Tibial nerve (tissue), 4 donors: ENCODE measurements at regions not wholly inside any gene's neighbourhood (a gene's known extent, or its start where the extent isn't known, plus 50 kb on each side); places are given as distances from the start of the nearest gene placed in this dataset.

Source experiments
- DNase-seq, 2 donors: peaks; one replicate each; pipeline ENCODE4 v3.0.0-alpha.2; 2019; ENCODE audit warnings: low spot score in 2 of 2
- H3K27ac ChIP-seq, 4 donors: fragments of 200-600 bp; sonication (generic) in 3 of 4; one replicate each; pipeline ENCODE4 v1.5.1; 2017 to 2019; ENCODE audit warnings: mild to moderate bottlenecking in 1 of 4
- H3K27me3 ChIP-seq, 2 donors: fragments of 200-600 bp; sonication (generic) in 1 of 2; one replicate each; pipeline versions ENCODE4 v1.5.1 to v1.6.0; 2017 to 2019
- H3K36me3 ChIP-seq, 3 donors: fragments of 200-600 bp; sonication (generic); one replicate each; pipeline ENCODE4 v1.5.1; 2018 to 2019
- H3K4me1 ChIP-seq, 4 donors: fragments of 200-600 bp; sonication (generic) in 3 of 4; one replicate each; pipeline ENCODE4 v1.5.1; 2017 to 2019
- H3K4me3 ChIP-seq, 4 donors: fragments of 200-600 bp; sonication (generic) in 3 of 4; one replicate each; pipeline ENCODE4 v1.5.1; 2017 to 2019; ENCODE audit warnings: mild to moderate bottlenecking in 1 of 4, moderate library complexity in 1 of 4
- H3K9me3 ChIP-seq, 4 donors: fragments of 200-600 bp; sonication (generic) in 3 of 4; one replicate each; pipeline ENCODE4 v1.5.1; 2017 to 2019
- CTCF ChIP-seq, 5 experiments: fragments of 200-600 bp in 3 of 5; fragments of 450-650 bp in 2 of 5; sonication (generic) in 3 of 5; IDR thresholded peaks; one replicate each; pipeline ENCODE4 v1.5.1; 2016 to 2019; ENCODE audit warnings: antibody characterized with exemption in 5 of 5, mild to moderate bottlenecking in 3 of 5, moderate library complexity in 2 of 5
- EP300 ChIP-seq, 2 donors: sonication (generic); formaldehyde crosslinking; IDR thresholded peaks; one replicate each; pipeline ENCODE4 v1.6.1; 2017; ENCODE audit warnings: antibody characterized with exemption in 2 of 2, mild to moderate bottlenecking in 1 of 2
- POLR2A ChIP-seq, 2 donors: fragments of 450-650 bp; IDR thresholded peaks; one replicate each; pipeline ENCODE4 v1.6.1; 2017; ENCODE audit warnings: antibody characterized with exemption in 2 of 2, mild to moderate bottlenecking in 2 of 2, moderate library complexity in 2 of 2
- WGBS, 2 donors: methylation state at CpG; one replicate each; pipeline ENCODE4 v1.1.5; 2018; 5-methylcytosine and 5-hydroxymethylcytosine counted together

GRCh38 chr4:178598672-178599071, 1156.4 kb upstream of the AGA start:
- Histone ChIP-seq H3K9me3 (peaks cover 0 to 7% (median 2%) of the 10 kb centered on the region in 4 donors), H3K27me3 (no peaks in the 10 kb centered on the region), H3K4me1 (no peaks in the 10 kb centered on the region), H3K4me3 (no peak overlapping the region), H3K36me3 (no peaks in the 10 kb centered on the region), H3K27ac (no peak overlapping the region)
- WGBS, 2 donors, result 63 to 70% methylated on average over 1 of the region's 1 CpG
- TF ChIP-seq POLR2A (IDR thresholded peaks at IDR 0.05), result no peak
- no peak for TF ChIP-seq CTCF (IDR thresholded peaks at IDR 0.05)
- TF ChIP-seq EP300 (IDR thresholded peaks at IDR 0.05), result no peak
- no peak for DNase-seq

GRCh38 chr4:178599521-178599920, 1157.3 kb upstream of the AGA start:
- Histone ChIP-seq H3K4me1 (no peaks in the 10 kb centered on the region), H3K27me3 (no peaks in the 10 kb centered on the region), H3K9me3 (peaks cover 0 to 7% (median 2%) of the 10 kb centered on the region in 4 donors), H3K4me3 (no peak overlapping the region), H3K36me3 (no peaks in the 10 kb centered on the region), H3K27ac (no peak overlapping the region)
- TF ChIP-seq EP300 (IDR thresholded peaks at IDR 0.05), result no peak
- no peak for TF ChIP-seq CTCF (IDR thresholded peaks at IDR 0.05)
- no peak for DNase-seq

- Histone ChIP-seq H3K36me3 (no peaks in the 10 kb centered on the region), H3K27ac (no peak overlapping the region), H3K27me3 (no peaks in the 10 kb centered on the region), H3K9me3 (peaks cover 0 to 7% (median 2%) of the 10 kb centered on the region in 4 donors), H3K4me3 (no peak overlapping the region), H3K4me1 (no peaks in the 10 kb centered on the region)
- DNase-seq, result no peak
- TF ChIP-seq EP300 (IDR thresholded peaks at IDR 0.05) (no peak), CTCF (IDR thresholded peaks at IDR 0.05) (no peak), POLR2A (IDR thresholded peaks at IDR 0.05) (no peak)
- 43 to 75% methylated on average over 2 of the region's 2 CpGs for WGBS, 2 donors
Measured at GRCh38 chr4:178602833-178603232, 1160.6 kb upstream of the AGA start.

GRCh38 chr4:178611062-178611461, 1168.8 kb upstream of the AGA start:
- TF ChIP-seq CTCF (IDR thresholded peaks at IDR 0.05) (no peak), EP300 (IDR thresholded peaks at IDR 0.05) (no peak), POLR2A (IDR thresholded peaks at IDR 0.05) (no peak)
- Histone ChIP-seq H3K36me3 (no peaks in the 10 kb centered on the region), H3K9me3 (no peaks in the 10 kb centered on the region), H3K4me1 (no peaks in the 10 kb centered on the region), H3K27ac (no peak overlapping the region), H3K27me3 (no peaks in the 10 kb centered on the region), H3K4me3 (no peak overlapping the region)
- DNase-seq, result no peak
- 81 to 94% methylated on average over 2 of the region's 2 CpGs for WGBS, 2 donors

- no peaks in the 10 kb centered on the region for H3K9me3 ChIP-seq
- H3K27me3 ChIP-seq, result no peaks in the 10 kb centered on the region
- H3K4me3 ChIP-seq, result no peak overlapping the region
- no peak overlapping the region for H3K27ac ChIP-seq
- 49 to 63% methylated on average over 4 of the region's 4 CpGs for WGBS, 2 donors
- TF ChIP-seq POLR2A (IDR thresholded peaks at IDR 0.05) (no peak), EP300 (IDR thresholded peaks at IDR 0.05) (no peak), CTCF (IDR thresholded peaks at IDR 0.05) (no peak)
- DNase-seq, result no peak
- no peaks in the 10 kb centered on the region for H3K36me3 ChIP-seq
- no peaks in the 10 kb centered on the region for H3K4me1 ChIP-seq
Measured at GRCh38 chr4:178612733-178613132, 1170.5 kb upstream of the AGA start.
